Inferior parietal cortex (tissue), 1 donor: ENCODE measurements at regions not wholly inside any gene's neighbourhood (a gene's known extent, or its start where the extent isn't known, plus 50 kb on each side); places are given as distances from the start of the nearest gene placed in this dataset.
"Not testable (repeated sequence)": the region's sequence is repeated elsewhere in the genome, so short reads cannot be mapped to it uniquely, and the experiment has no call there.

ENCODE experiments used
- DNase-seq: peaks from one replicate; pipeline ENCODE4 v3.0.0-alpha.2; 2016; ENCODE audit errors: extremely low spot score

GRCh38 chr2:183792165-183792924, 668.1 kb downstream of the NUP35 start:
- not testable (repeated sequence) for DNase-seq

GRCh38 chr2:183798535-183798934, 674.3 kb downstream of the NUP35 start:
- DNase-seq, result no peak

GRCh38 chr2:183799761-183800160, 675.5 kb downstream of the NUP35 start:
- no peak for DNase-seq

- DNase-seq, result no peak
Observed at GRCh38 chr2:183803596-183803995, 679.4 kb downstream of the NUP35 start.

- no peak for DNase-seq
Observed at GRCh38 chr2:183807870-183808269, 683.6 kb downstream of the NUP35 start.

GRCh38 chr2:183809404-183809803, 685.2 kb downstream of the NUP35 start:
- DNase-seq, result no peak

GRCh38 chr2:183811281-183811680, 687.0 kb downstream of the NUP35 start:
- no peak for DNase-seq

- no peak for DNase-seq
Observed at GRCh38 chr2:183812091-183812490, 687.8 kb downstream of the NUP35 start.

- DNase-seq, result no peak
Observed at GRCh38 chr2:183825710-183826109, 701.5 kb downstream of the NUP35 start.

GRCh38 chr2:183829931-183830330, 705.7 kb downstream of the NUP35 start:
- no peak for DNase-seq

- DNase-seq, result no peak
Observed at GRCh38 chr2:183837157-183837556, 712.9 kb downstream of the NUP35 start.

- no peak for DNase-seq
Observed at GRCh38 chr2:183838295-183838694, 714.1 kb downstream of the NUP35 start.

- no peak for DNase-seq
Observed at GRCh38 chr2:183840061-183840584, 715.9 kb downstream of the NUP35 start.

GRCh38 chr2:183849826-183850225, 725.6 kb downstream of the NUP35 start:
- not testable (repeated sequence) for DNase-seq

GRCh38 chr2:183859129-183859528, 734.9 kb downstream of the NUP35 start:
- no peak for DNase-seq

- no peak for DNase-seq
Observed at GRCh38 chr2:183866666-183867065, 731.7 kb upstream of the ZNF804A start.

- no peak for DNase-seq
Observed at GRCh38 chr2:183867206-183867605, 731.1 kb upstream of the ZNF804A start.

GRCh38 chr2:183868153-183868552, 730.2 kb upstream of the ZNF804A start:
- no peak for DNase-seq

- no peak for DNase-seq
Observed at GRCh38 chr2:183868707-183869106, 729.6 kb upstream of the ZNF804A start.

GRCh38 chr2:183872131-183872530, 726.2 kb upstream of the ZNF804A start:
- no peak for DNase-seq

- no peak for DNase-seq
Observed at GRCh38 chr2:183881978-183882377, 716.4 kb upstream of the ZNF804A start.

- no peak for DNase-seq
Observed at GRCh38 chr2:183892315-183892941, 705.9 kb upstream of the ZNF804A start.

- DNase-seq, result no peak
Observed at GRCh38 chr2:183898641-183899040, 699.7 kb upstream of the ZNF804A start.
